Stimulated activated CD4-positive, alpha-beta T cell treated with anti-CD3 and anti-CD28 coated beads, TNF-alpha, amount 100 ng/mL, for 24 hours (primary cell): ENCODE measurements at regions not wholly inside any gene's neighbourhood (a gene's known extent, or its start where the extent isn't known, plus 50 kb on each side); places are given as distances from the start of the nearest gene placed in this dataset.

Experiments
- DNase-seq, 3 experiments: peaks; one replicate each; pipeline ENCODE4 v3.0.0-alpha.2; 2020; ENCODE audit warnings: low read depth in 3 of 3

GRCh38 chr4:89551191-89551590 is 243.6 kb upstream of the GPRIN3 start:
- DNase-seq, result no peak

- no peak for DNase-seq
These were observed 242.3 kb upstream of the GPRIN3 start for GRCh38 chr4:89549907-89550306.

DNA sequence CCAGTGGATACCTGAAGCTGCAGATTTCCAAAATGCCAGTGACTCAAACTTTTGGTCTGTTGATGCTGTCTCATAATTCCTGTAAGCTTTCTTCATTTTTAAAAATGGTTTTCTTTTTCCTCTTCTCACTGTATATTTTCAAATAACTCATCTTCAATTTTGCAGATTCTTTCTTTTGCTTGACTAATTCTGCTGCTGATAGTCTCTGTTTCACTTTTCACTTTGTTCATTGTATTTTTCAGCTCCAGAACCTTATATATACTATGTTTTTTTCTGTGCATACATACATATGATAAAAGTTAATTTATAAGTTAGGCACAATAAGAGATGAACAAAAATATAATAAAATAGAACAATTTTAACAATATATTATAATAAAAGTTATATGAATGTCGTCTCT is 237.7 kb upstream of the GPRIN3 start:
- no peak for DNase-seq

DNA sequence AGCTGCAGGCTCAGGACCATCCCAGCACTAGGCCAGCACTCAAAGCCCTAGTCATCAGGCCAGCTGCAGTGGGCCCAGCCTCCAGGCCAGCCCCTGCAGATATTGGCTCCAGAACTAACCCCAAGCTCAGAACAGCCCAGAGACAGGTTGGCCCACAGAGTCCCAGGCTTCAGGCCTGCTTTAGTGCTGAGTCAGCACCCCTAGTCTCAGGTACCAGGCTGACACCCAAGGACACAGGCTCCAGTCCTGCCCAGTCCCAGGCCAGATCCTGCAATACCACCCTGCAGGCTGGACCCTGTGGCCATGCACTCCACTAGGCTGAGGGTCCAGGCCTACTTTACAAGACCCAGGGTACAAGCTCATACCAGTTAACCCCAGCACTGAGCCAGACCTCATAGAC is 234.4 kb upstream of the GPRIN3 start:
- no peak for DNase-seq

GRCh38 chr4:89539797-89540711 is 232.5 kb upstream of the GPRIN3 start:
- no peak for DNase-seq

- DNase-seq, result no peak
These were observed 231.8 kb upstream of the GPRIN3 start for GRCh38 chr4:89539374-89539773.

GRCh38 chr4:89538886-89539285 is 231.3 kb upstream of the GPRIN3 start:
- no peak for DNase-seq

- DNase-seq, result no peak
These were observed 230.6 kb upstream of the GPRIN3 start for GRCh38 chr4:89538171-89538570.

DNA sequence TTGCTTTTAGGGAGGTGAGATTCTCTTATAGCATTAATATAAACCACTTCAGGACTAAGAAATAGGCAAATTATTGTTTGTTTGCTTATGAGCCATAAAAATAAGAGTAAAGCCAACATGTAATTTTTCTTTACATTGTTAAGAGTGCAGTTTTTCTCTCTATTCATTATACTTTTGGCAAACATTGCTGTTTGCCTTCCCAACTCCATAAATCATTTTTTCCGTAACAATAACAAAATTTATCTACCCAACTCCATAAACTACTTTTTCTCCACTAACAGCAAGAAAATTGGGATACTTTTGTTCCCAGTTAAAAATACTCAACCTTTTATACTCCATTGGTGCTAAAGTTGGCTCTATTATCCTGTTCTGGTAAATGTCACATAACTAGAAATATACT is 229.7 kb upstream of the GPRIN3 start:
- DNase-seq, result no peak

DNA sequence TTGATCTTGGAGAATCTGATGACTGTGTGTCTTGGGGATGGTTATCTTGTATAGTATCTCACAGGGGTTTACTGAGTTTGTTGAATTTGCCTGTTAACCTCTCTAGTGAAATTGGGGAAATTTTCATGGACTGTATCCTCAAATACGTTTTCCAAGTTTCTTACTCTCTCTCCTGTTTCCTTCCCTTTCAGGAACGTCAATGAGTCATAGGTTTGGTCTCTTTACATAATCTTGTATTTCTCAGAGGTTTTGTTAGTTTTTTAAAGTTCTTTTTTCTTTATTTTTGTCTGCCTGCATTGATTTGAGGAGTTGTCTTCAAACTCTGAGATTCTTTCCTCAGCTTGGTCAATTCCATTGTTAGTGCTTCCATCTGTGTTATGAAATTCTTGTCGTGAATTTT is 227.7 kb upstream of the GPRIN3 start:
- no peak for DNase-seq

DNA sequence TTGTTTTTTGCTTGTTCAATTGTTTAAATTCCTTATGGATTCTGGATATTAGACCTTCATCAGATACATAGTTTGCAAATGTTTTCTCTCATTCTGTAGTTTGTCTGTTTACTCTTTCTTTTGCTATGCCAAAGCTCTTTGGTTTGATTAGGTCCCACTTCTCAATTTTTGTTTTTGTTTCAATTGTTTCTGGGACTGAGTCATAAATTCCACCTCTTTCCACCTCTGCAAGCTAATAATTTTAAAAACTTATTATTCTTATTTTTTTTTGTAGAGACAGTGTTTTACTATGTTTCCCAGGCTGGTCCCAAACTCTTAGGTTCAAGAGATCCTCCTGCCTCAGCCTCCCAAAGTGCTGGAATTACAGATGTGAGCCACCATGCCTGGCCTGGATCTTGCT is 226.8 kb upstream of the GPRIN3 start:
- DNase-seq, result no peak

DNA sequence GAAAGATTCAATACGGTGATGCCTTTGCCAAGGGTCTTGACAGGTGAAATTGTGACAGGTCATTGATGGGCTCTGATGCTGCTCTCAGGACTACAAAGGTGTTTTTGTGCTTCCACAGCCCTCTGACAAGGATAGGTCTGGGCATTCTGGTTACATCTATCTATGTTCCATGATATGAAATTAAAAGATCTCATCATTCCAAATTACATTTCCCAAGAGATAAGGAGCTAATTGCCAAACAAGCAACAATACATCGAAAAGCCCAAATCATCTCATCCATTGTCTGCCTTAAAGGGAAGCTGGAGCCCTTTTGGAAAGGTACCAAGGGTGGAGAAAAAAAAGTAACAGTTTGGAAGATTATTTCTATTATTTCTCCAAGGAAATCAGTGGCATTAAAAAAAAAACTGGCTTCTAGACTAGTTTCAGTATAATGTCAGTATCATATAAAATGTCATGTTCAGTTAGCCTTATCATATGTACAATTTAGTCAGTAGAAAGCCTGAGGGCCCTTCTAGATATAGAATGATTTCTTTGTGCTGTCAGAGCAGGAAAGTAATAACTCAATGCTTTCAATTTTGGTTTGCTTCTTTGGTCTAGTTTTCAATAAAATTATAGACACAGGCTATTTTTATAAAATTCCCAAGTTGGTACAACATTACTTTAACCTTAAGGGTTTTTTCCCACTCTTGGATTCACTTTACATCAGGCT is 224.5 kb upstream of the GPRIN3 start:
- no peak for DNase-seq

GRCh38 chr4:89528526-89529133 is 221.0 kb upstream of the GPRIN3 start:
- DNase-seq, result no peak

DNA sequence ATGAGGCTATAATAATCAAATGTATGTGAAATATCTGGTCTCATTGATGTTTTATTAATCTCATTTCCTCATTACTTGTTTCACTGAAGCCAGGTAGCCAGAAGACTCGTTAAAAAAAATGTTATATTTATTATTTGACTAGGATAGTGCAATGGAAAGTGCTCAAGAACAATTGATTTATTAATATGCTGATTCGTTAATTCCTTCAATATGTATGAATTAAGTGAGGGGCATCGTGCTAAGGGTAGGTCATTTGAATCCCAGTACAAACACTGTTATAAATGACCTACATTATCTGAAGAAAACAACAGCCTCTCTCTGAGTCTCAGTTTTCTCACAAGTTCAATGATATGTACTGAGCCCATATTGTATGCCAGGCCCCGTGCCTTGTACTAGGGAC is 214.2 kb upstream of the GPRIN3 start:
- no peak for DNase-seq

GRCh38 chr4:89519771-89520320 is 212.2 kb upstream of the GPRIN3 start:
- DNase-seq, result no peak

- DNase-seq, result no peak
These were observed 210.7 kb upstream of the GPRIN3 start for GRCh38 chr4:89518259-89518658.

- DNase-seq, result no peak
These were observed 207.2 kb upstream of the GPRIN3 start for GRCh38 chr4:89514811-89515210.

DNA sequence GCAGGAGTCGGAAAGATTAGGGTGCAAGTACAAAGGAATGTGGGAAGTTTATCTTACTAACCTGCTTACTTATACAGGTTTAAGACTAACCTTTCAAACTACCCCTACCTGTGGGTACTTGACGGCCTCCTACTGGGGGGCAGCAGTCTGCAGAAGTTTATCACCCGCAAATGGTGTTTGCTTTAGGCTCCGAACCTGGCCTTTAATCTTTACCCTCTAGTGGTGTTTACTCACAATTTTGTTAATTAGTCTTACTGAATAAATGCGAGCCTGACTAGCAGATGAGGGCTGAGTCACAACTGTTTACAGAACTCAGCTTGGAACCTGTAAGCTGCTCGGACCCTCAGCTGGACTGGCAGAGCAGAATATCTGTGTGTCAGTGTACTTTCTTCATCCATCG is 204.2 kb upstream of the GPRIN3 start:
- no peak for DNase-seq

DNA sequence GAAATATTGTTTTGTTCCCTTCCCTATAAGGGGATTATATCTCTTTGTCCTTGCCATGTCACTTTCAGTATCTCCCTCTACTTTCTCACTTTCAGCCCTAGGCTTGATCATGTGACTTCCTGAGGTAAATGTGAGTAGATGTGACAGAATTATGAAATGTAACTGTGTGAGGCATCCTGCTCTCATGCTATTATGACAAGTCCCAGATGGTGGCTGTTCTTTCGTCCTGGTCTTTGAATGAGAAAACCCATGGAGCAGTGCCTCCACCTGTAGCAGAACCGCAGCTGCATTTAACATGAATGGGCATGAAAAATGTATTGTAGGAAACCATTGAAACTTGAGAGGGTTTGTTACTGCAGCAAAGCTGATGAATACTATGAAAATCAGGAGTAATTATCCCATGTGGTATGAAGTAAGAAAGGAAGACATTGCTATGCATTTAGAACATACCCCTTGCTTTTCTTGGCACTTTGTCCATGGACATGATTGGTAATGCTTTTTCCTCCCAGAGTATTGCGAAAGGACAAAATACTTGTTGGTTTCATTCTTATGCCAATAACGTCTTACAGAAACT is 202.2 kb upstream of the GPRIN3 start:
- no peak for DNase-seq

GRCh38 chr4:89506866-89507491 is 199.4 kb upstream of the GPRIN3 start:
- DNase-seq, result no peak

DNA sequence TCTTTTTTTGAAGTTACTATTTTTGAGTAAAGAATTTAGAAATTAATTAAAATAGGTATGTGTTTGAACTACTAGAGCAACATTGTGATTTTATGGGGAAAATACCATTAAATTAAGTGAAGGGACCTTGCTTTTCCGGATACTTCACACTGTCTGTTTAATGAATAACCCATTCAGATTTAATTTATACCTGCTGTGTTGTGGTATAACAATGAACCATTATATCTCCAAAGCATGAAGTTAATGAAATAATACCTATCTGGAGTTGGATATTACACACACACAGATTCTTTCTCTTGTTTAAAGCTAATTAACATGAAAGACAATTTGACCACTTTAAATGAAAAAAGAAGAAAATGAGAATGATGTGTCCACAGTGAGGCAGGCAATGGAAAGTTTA is 195.0 kb upstream of the GPRIN3 start:
- no peak for DNase-seq
